Inflammatory macrophage (primary cell): ENCODE measurements at regions not wholly inside any gene's neighbourhood (a gene's known extent, or its start where the extent isn't known, plus 50 kb on each side); places are given as distances from the start of the nearest gene placed in this dataset.
A peak's percentile ranks its signal among the peaks of the same experiment; 100 is the strongest.
"Not testable (repeated sequence)": the region's sequence is repeated elsewhere in the genome, so short reads cannot be mapped to it uniquely, and the experiment has no call there.

ENCODE experiments used
- DNase-seq, 2 donors: peaks; one replicate each; pipeline ENCODE4 v3.0.0-alpha.2; 2020 to 2022

GRCh38 chr3:110969229-110970211 lies 102.1 kb upstream of the NECTIN3 start:
- DNase-seq = no peak

- DNase-seq = no peak
These were observed 100.5 kb upstream of the NECTIN3 start for GRCh38 chr3:110971010-110971601.

- DNase-seq = no peak
These were observed 98.2 kb upstream of the NECTIN3 start for GRCh38 chr3:110973263-110973895.

GRCh38 chr3:110974902-110975301 lies 96.7 kb upstream of the NECTIN3 start:
- DNase-seq = no peak

- DNase-seq = no peak
These were observed 87.0 kb upstream of the NECTIN3 start for GRCh38 chr3:110984456-110985250.

- DNase-seq = no peak
These were observed 82.2 kb upstream of the NECTIN3 start for GRCh38 chr3:110989446-110989845.

- DNase-seq = peak; percentile 1 to 25
These were observed 76.0 kb upstream of the NECTIN3 start for GRCh38 chr3:110995461-110996231.

GRCh38 chr3:110998766-110999165 lies 72.8 kb upstream of the NECTIN3 start:
- DNase-seq = not testable (repeated sequence)

- not testable (repeated sequence) for DNase-seq
These were observed 65.1 kb upstream of the NECTIN3 start for GRCh38 chr3:111006485-111006884.

GRCh38 chr3:111012388-111013248 lies 59.0 kb upstream of the NECTIN3 start:
- DNase-seq = no peak
